GM19455 (cell line): ENCODE measurements at regions not wholly inside any gene's neighbourhood (a gene's known extent, or its start where the extent isn't known, plus 50 kb on each side); places are given as distances from the start of the nearest gene placed in this dataset.

Experiments used
- ATAC-seq: cut with Tn5 transposase; IDR thresholded peaks from one replicate; pipeline ENCODE4 v1.9.1; 2021; ENCODE audit not compliant: unreplicated experiment

GRCh38 chr1:65670518-65670917 lies 122.2 kb upstream of the PDE4B start:
- no peak for ATAC-seq

GRCh38 chr1:65674522-65674921 lies 118.2 kb upstream of the PDE4B start:
- no peak for ATAC-seq

- ATAC-seq, result no peak
Observed at GRCh38 chr1:65679773-65680172, 112.9 kb upstream of the PDE4B start.

GRCh38 chr1:65681096-65681495 lies 111.6 kb upstream of the PDE4B start:
- ATAC-seq, result no peak

- peak; percentile 91 for ATAC-seq
Observed at GRCh38 chr1:65687428-65688214, 105.1 kb upstream of the PDE4B start.

- no peak for ATAC-seq
Observed at GRCh38 chr1:65688215-65688566, 104.5 kb upstream of the PDE4B start.

- no peak for ATAC-seq
Observed at GRCh38 chr1:65688848-65689247, 103.8 kb upstream of the PDE4B start.

- ATAC-seq, result no peak
Observed at GRCh38 chr1:65691152-65691900, 101.4 kb upstream of the PDE4B start.

GRCh38 chr1:65691972-65692371 lies 100.7 kb upstream of the PDE4B start:
- no peak for ATAC-seq

GRCh38 chr1:65694126-65694525 lies 98.6 kb upstream of the PDE4B start:
- no peak for ATAC-seq

GRCh38 chr1:65694933-65695332 lies 97.8 kb upstream of the PDE4B start:
- ATAC-seq, result no peak

GRCh38 chr1:65698590-65698989 lies 94.1 kb upstream of the PDE4B start:
- no peak for ATAC-seq

GRCh38 chr1:65703853-65704252 lies 88.8 kb upstream of the PDE4B start:
- ATAC-seq, result peak; percentile 61

- ATAC-seq, result peak; percentile 64
Observed at GRCh38 chr1:65704318-65704717, 88.4 kb upstream of the PDE4B start.

- ATAC-seq, result no peak
Observed at GRCh38 chr1:65717815-65718454, 74.8 kb upstream of the PDE4B start.

GRCh38 chr1:65719391-65719790 lies 73.3 kb upstream of the PDE4B start:
- no peak for ATAC-seq

GRCh38 chr1:65722461-65722860 lies 70.2 kb upstream of the PDE4B start:
- no peak for ATAC-seq

- no peak for ATAC-seq
Observed at GRCh38 chr1:65724151-65724550, 68.5 kb upstream of the PDE4B start.

- no peak for ATAC-seq
Observed at GRCh38 chr1:65725064-65725463, 67.6 kb upstream of the PDE4B start.

GRCh38 chr1:65728504-65728903 lies 64.2 kb upstream of the PDE4B start:
- ATAC-seq, result no peak

GRCh38 chr1:65729259-65729658 lies 63.4 kb upstream of the PDE4B start:
- ATAC-seq, result no peak

- ATAC-seq, result no peak
Observed at GRCh38 chr1:65734979-65735378, 57.7 kb upstream of the PDE4B start.
